Ovary (tissue), 7 donors: ENCODE measurements at regions not wholly inside any gene's neighbourhood (a gene's known extent, or its start where the extent isn't known, plus 50 kb on each side); places are given as distances from the start of the nearest gene placed in this dataset.
"Not testable (repeated sequence)": the region's sequence is repeated elsewhere in the genome, so short reads cannot be mapped to it uniquely, and the experiment has no call there.

ENCODE experiments used
- DNase-seq, 5 donors: peaks; one replicate each; pipeline ENCODE4 v3.0.0-alpha.2; 2019 to 2020
- H3K27ac ChIP-seq, 2 donors: fragments of 200-600 bp; one replicate each; pipeline versions ENCODE4 v1.5.1 to v1.8.0; 2019 to 2022
- H3K27me3 ChIP-seq: fragments of 200-600 bp; one replicate; pipeline ENCODE4 v1.8.0; 2022
- H3K36me3 ChIP-seq: fragments of 200-600 bp; sonication (generic); one replicate; pipeline ENCODE4 v1.5.1; 2019
- H3K4me1 ChIP-seq: one replicate; pipeline ENCODE4 v1.8.1; 2013; ENCODE audit warnings: mild to moderate bottlenecking, moderate library complexity; ENCODE audit not compliant: insufficient read depth
- H3K4me3 ChIP-seq: fragments of 200-600 bp; sonication (generic); one replicate; pipeline ENCODE4 v1.5.1; 2017
- H3K9me3 ChIP-seq, 2 donors: fragments of 200-600 bp in 1 of 2; sonication (generic) in 1 of 2; one replicate each; pipeline versions ENCODE4 v1.5.1 to v1.8.1; 2013 to 2019; ENCODE audit warnings: mild to moderate bottlenecking in 1 of 2, moderate library complexity in 1 of 2
- CTCF ChIP-seq, 3 donors: fragments of 450-650 bp in 2 of 3; fragments of 200-600 bp in 1 of 3; IDR thresholded peaks; one replicate each; pipeline versions ENCODE4 v1.5.1 to v1.8.0; 2016 to 2022; ENCODE audit warnings: antibody characterized with exemption in 3 of 3, mild to moderate bottlenecking in 1 of 3
- EP300 ChIP-seq: sonication (generic); formaldehyde crosslinking; IDR thresholded peaks from one replicate; pipeline ENCODE4 v1.6.1; 2017; ENCODE audit warnings: antibody characterized with exemption
- POLR2A ChIP-seq: fragments of 450-650 bp; IDR thresholded peaks from one replicate; pipeline ENCODE4 v1.6.1; 2017; ENCODE audit warnings: antibody characterized with exemption, mild to moderate bottlenecking, moderate library complexity
- WGBS, 3 donors: extraction: QIAGEN DNeasy Blood & Tissue Kit in 1 of 3; methylation state at CpG; one replicate each; pipeline versions ENCODE4 v1.1.5 to v1.1.7; 2013 to 2017; 5-methylcytosine and 5-hydroxymethylcytosine counted together
- intact Hi-C, 4 donors: fragments of 100-400 bp; cut with DNase I; formaldehyde crosslinking; loops; one replicate each; pipeline versions ENCODE4 v1.11.0 to v1.15.1; 2022 to 2023
- donor health status: DM: no; HTN: no; CAD: no; lungs with moderate emphysema.
- donor health status: DM: no; HTN: no; CAD: no.
- donor health status: Bipolar disorder and iron deficiency.
- donor health status: DM: no; HTN: no; CAD: no.
- donor health status: DM: yes; HTN: yes; CAD: no.

- Histone ChIP-seq H3K4me1 (no peaks in the 10 kb centered on the region), H3K4me3 (no peak overlapping the region), H3K9me3 (no peaks in the 10 kb centered on the region), H3K27ac (no peak overlapping the region), H3K36me3 (no peaks in the 10 kb centered on the region), H3K27me3 (no peaks in the 10 kb centered on the region)
- intact Hi-C loops = no loop called here
- WGBS, 3 donors = 66 to 70% (median 66%) methylated on average over 6 of the region's 6 CpGs
- TF ChIP-seq POLR2A (no peak), EP300 (no peak), CTCF (IDR thresholded peaks at IDR 0.05) (no peak)
- no peak for DNase-seq
Measured at GRCh38 chr3:159499031-159499793, 489.4 kb upstream of the IL12A start.

GRCh38 chr3:159501029-159501428 lies 487.6 kb upstream of the IL12A start:
- 63 to 68% (median 67%) methylated on average over 1 of the region's 1 CpG for WGBS, 3 donors
- no peak for DNase-seq
- Histone ChIP-seq H3K27ac (no peak overlapping the region), H3K9me3 (no peaks in the 10 kb centered on the region), H3K4me3 (no peak overlapping the region), H3K36me3 (no peaks in the 10 kb centered on the region), H3K4me1 (no peaks in the 10 kb centered on the region), H3K27me3 (no peaks in the 10 kb centered on the region)
- intact Hi-C loops = no loop called here
- TF ChIP-seq POLR2A (no peak), EP300 (no peak), CTCF (IDR thresholded peaks at IDR 0.05) (no peak)

- Histone ChIP-seq H3K4me3 (no peak overlapping the region), H3K36me3 (no peaks in the 10 kb centered on the region), H3K27me3 (no peaks in the 10 kb centered on the region), H3K4me1 (no peaks in the 10 kb centered on the region), H3K27ac (no peak overlapping the region), H3K9me3 (no peaks in the 10 kb centered on the region)
- no peak for DNase-seq
- TF ChIP-seq CTCF (IDR thresholded peaks at IDR 0.05) = no peak
- TF ChIP-seq EP300 = no peak
- no peak for TF ChIP-seq POLR2A
- intact Hi-C loops = no loop called here
- 85 to 87% (median 86%) methylated on average over 2 of the region's 2 CpGs for WGBS, 3 donors
Measured at GRCh38 chr3:159502986-159503385, 485.6 kb upstream of the IL12A start.

- H3K36me3 ChIP-seq, H3K27ac ChIP-seq, intact Hi-C loops, DNase-seq, H3K9me3 ChIP-seq, H3K27me3 ChIP-seq, H3K4me1 ChIP-seq, H3K4me3 ChIP-seq: not testable (repeated sequence)
- 90 to 95% (median 92%) methylated on average over 7 of the region's 7 CpGs for WGBS, 3 donors
Measured at GRCh38 chr3:159510988-159511387, 477.6 kb upstream of the IL12A start.

- TF ChIP-seq CTCF (IDR thresholded peaks at IDR 0.05) = no peak
- TF ChIP-seq POLR2A = no peak
- no peak for TF ChIP-seq EP300
- Histone ChIP-seq H3K4me3 (no peak overlapping the region), H3K27ac (no peak overlapping the region), H3K27me3 (no peaks in the 10 kb centered on the region), H3K36me3 (no peaks in the 10 kb centered on the region), H3K9me3 (no peaks in the 10 kb centered on the region), H3K4me1 (no peaks in the 10 kb centered on the region)
- whole genome bisulfite sequencing, 3 donors = 46 to 51% (median 47%) methylated on average over 6 of the region's 6 CpGs
- no peak for DNase-seq
- intact Hi-C loops = no loop called here
Measured at GRCh38 chr3:159513444-159513843, 475.2 kb upstream of the IL12A start.
